ENCODE measurements at regions not wholly inside any gene's neighbourhood (a gene's known extent, or its start where the extent isn't known, plus 50 kb on each side); places are given as distances from the start of the nearest gene placed in this dataset.

DNA sequence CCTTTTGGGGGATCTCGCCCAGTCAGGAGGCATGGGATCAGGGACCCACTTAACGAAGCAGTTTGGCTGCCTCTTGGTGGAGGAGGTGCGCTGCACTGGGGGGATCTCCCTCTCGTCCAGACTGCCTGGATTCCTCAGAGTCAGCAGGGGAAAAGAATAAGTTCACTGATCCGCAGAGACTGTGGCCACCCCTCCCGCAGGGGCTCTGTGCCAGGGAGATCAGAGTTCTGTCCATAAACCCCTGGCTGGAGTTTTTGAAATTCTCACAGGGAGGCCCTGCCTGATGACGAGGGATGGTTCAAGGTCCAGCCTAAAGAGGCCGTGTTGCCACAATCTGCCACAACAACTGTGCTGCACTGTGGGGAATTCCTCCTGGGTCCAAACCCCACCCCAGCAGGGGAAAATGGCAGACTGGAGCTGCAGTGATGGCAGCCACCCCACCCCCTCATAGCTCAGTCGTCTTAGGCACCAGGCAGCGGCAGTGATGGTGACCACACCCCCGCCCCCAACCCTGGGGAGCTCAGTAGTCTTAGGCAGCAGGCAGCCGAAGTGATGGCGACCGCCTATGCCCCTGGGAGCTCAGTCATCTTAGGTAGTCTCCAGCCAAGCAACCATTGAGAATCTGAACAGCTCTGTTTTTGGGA, 273.8 kb upstream of the USP25 start:
- no peak overlapping the region for H2AFZ ChIP-seq
- no peak overlapping the region for H3K4me3 Mint-ChIP-seq
- H3K27ac Mint-ChIP-seq = no peak overlapping the region

More for the DNA sequence above, 273.8 kb upstream of the USP25 start:
- Histone ChIP-seq H3K36me3 (ENCODE audit: insufficient read depth) (no peaks in the 10 kb centered on the region), H3K4me2 (no peak overlapping the region), H4K20me1 (replicated peaks; ENCODE audit: insufficient read depth) (no peaks in the 10 kb centered on the region), H3K4me1 (ENCODE audit: insufficient read depth) (no peaks in the 10 kb centered on the region), H3K79me2 (replicated peaks; ENCODE audit: insufficient read depth) (no peaks in the 10 kb centered on the region), H3K9me2 (ENCODE audit: insufficient read depth) (0 out of 2 replicates have a peak, but pooled peaks cover 3% of the 10 kb centered on the region), H3K4me3 (no peak overlapping the region), H3K27ac (ENCODE audit: low read depth) (no peak overlapping the region), H3F3A (replicated peaks; ENCODE audit: low read depth) (no peaks in the 10 kb centered on the region), H3K27me3 (ENCODE audit: insufficient read depth) (no peaks in the 10 kb centered on the region)
- ATAC-seq = no peak
- H3K4me1 Mint-ChIP-seq = peaks cover 4% of the 10 kb centered on the region; the same call in 2 of the 3 replicates
- TF ChIP-seq ZNF114 (CRISPR knock-in tag; IDR thresholded peaks at IDR 0.05) (no peak), EZH2 (IDR thresholded peaks at IDR 0.05; ENCODE audit: low read depth, unreplicated experiment) (no peak), CREB1 (CRISPR knock-in tag; IDR thresholded peaks at IDR 0.05; ENCODE audit: low read depth) (no peak), STAT1 (IDR thresholded peaks at IDR 0.05; ENCODE audit: unreplicated experiment) (no peak), ZNF331 (CRISPR knock-in tag; IDR thresholded peaks at IDR 0.05; ENCODE audit: low read depth) (no peak), EZH2phosphoT487 (IDR thresholded peaks at IDR 0.05; ENCODE audit: unreplicated experiment) (no peak)
- TF ChIP-seq, protein P1, sequence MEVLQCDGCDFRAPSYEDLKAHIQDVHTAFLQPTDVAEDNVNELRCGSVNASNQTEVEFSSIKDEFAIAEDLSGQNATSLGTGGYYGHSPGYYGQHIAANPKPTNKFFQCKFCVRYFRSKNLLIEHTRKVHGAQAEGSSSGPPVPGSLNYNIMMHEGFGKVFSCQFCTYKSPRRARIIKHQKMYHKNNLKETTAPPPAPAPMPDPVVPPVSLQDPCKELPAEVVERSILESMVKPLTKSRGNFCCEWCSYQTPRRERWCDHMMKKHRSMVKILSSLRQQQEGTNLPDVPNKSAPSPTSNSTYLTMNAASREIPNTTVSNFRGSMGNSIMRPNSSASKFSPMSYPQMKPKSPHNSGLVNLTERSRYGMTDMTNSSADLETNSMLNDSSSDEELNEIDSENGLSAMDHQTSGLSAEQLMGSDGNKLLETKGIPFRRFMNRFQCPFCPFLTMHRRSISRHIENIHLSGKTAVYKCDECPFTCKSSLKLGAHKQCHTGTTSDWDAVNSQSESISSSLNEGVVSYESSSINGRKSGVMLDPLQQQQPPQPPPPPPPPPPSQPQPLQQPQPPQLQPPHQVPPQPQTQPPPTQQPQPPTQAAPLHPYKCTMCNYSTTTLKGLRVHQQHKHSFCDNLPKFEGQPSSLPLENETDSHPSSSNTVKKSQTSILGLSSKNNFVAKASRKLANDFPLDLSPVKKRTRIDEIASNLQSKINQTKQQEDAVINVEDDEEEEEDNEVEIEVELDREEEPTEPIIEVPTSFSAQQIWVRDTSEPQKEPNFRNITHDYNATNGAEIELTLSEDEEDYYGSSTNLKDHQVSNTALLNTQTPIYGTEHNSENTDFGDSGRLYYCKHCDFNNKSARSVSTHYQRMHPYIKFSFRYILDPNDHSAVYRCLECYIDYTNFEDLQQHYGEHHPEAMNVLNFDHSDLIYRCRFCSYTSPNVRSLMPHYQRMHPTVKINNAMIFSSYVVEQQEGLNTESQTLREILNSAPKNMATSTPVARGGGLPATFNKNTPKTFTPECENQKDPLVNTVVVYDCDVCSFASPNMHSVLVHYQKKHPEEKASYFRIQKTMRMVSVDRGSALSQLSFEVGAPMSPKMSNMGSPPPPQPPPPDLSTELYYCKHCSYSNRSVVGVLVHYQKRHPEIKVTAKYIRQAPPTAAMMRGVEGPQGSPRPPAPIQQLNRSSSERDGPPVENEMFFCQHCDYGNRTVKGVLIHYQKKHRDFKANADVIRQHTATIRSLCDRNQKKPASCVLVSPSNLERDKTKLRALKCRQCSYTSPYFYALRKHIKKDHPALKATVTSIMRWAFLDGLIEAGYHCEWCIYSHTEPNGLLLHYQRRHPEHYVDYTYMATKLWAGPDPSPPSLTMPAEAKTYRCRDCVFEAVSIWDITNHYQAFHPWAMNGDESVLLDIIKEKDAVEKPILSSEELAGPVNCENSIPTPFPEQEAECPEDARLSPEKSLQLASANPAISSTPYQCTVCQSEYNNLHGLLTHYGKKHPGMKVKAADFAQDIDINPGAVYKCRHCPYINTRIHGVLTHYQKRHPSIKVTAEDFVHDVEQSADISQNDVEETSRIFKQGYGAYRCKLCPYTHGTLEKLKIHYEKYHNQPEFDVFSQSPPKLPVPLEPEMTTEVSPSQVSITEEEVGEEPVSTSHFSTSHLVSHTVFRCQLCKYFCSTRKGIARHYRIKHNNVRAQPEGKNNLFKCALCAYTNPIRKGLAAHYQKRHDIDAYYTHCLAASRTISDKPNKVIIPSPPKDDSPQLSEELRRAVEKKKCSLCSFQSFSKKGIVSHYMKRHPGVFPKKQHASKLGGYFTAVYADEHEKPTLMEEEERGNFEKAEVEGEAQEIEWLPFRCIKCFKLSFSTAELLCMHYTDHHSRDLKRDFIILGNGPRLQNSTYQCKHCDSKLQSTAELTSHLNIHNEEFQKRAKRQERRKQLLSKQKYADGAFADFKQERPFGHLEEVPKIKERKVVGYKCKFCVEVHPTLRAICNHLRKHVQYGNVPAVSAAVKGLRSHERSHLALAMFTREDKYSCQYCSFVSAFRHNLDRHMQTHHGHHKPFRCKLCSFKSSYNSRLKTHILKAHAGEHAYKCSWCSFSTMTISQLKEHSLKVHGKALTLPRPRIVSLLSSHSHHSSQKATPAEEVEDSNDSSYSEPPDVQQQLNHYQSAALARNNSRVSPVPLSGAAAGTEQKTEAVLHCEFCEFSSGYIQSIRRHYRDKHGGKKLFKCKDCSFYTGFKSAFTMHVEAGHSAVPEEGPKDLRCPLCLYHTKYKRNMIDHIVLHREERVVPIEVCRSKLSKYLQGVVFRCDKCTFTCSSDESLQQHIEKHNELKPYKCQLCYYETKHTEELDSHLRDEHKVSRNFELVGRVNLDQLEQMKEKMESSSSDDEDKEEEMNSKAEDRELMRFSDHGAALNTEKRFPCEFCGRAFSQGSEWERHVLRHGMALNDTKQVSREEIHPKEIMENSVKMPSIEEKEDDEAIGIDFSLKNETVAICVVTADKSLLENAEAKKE (CRISPR knock-in tag; IDR thresholded peaks at IDR 0.05) = no peak
- peaks cover 2% of the 10 kb centered on the region for H3K27me3 Mint-ChIP-seq (ENCODE audit: insufficient read depth, low read depth, poor library complexity)
- DNase-seq (ENCODE audit: low spot score) = no peak
- peaks cover 3% of the 10 kb centered on the region; the same call in 1 of the 3 replicates for H3K9me3 Mint-ChIP-seq
- H3K36me3 Mint-ChIP-seq (ENCODE audit: low read depth) = 0 out of 3 replicates have a peak, but pooled peaks cover 3% of the 10 kb centered on the region

Measured in GM23338 (cell line).